ENCODE measurements at regions not wholly inside any gene's neighbourhood (a gene's known extent, or its start where the extent isn't known, plus 50 kb on each side); places are given as distances from the start of the nearest gene placed in this dataset.

DNA sequence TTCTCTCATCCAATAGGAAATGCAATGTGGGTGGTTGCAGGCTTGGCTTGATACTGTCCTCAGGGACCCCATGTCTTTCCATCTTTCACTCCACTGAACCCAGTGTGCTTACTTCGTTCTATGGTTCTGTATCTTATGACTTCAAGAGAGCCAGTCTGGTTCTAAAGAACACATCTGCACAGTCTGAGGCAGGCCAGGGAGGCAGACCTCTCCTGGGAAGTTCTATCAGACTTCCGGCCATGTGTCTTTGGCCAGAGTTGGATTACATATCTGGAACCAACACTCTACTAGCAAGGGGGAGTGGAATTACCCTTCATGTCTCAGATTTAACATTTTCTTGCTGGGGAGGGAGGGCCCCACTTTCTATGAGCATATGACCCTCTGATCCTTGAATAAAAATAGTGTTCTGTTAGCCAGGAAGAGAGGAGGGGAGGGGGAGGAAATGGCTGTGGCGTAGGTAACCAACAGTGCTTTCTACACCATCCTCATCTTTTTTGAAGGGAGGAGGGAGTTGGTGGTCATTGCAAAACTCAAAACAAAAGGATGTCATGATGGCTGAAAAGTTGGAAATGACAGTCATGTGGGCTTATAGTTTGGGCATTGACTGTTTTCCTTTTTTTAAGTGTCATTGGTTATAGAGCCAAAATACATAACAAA lies 370.2 kb downstream of the GATA3 start:
- no peaks in the 10 kb centered on the region for H3K9me3 ChIP-seq
- H3K27me3 ChIP-seq (replicated peaks; ENCODE audit: insufficient read depth) = no peaks in the 10 kb centered on the region
- no peaks in the 10 kb centered on the region for H3K4me1 ChIP-seq (replicated peaks)
- intact Hi-C loops (cut with DNase I) = no loop called here
- DNase-seq (ENCODE audit: low spot score) = no peak
- no peak overlapping the region for H3K27ac ChIP-seq
- no peaks in the 10 kb centered on the region for H3K36me3 ChIP-seq
- H3K4me3 ChIP-seq = no peak overlapping the region
- WGBS = 96% methylated on average over 3 of the region's 3 CpGs
- TF ChIP-seq, protein P1, sequence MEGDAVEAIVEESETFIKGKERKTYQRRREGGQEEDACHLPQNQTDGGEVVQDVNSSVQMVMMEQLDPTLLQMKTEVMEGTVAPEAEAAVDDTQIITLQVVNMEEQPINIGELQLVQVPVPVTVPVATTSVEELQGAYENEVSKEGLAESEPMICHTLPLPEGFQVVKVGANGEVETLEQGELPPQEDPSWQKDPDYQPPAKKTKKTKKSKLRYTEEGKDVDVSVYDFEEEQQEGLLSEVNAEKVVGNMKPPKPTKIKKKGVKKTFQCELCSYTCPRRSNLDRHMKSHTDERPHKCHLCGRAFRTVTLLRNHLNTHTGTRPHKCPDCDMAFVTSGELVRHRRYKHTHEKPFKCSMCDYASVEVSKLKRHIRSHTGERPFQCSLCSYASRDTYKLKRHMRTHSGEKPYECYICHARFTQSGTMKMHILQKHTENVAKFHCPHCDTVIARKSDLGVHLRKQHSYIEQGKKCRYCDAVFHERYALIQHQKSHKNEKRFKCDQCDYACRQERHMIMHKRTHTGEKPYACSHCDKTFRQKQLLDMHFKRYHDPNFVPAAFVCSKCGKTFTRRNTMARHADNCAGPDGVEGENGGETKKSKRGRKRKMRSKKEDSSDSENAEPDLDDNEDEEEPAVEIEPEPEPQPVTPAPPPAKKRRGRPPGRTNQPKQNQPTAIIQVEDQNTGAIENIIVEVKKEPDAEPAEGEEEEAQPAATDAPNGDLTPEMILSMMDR (IDR thresholded peaks at IDR 0.05) = no peak
- TF ChIP-seq POLR2AphosphoS5 (IDR thresholded peaks at IDR 0.05) (no peak), POLR2A (IDR thresholded peaks at IDR 0.05) (no peak)

DNA sequence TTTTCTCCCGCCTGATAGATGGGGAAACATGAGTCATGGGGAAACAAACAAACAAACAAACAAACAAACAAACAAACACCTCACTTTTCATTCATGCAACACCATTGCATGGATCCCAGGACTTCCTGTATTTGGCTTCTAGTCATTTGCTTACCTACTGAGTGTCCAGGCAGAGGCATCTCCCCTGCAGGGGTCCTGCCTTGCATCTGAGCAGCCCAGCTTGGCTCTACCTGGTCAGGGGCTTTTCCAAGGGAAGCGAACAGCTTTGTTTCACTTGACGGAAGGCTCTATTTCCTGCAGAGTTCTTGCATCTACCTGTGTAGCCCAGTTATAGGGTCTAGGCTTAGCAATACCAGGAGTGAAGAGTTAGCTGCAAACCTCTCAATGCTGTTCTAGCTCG lies 374.2 kb downstream of the GATA3 start:
- TF ChIP-seq POLR2AphosphoS5 (IDR thresholded peaks at IDR 0.05) = no peak
- TF ChIP-seq, protein P1 (IDR thresholded peaks at IDR 0.05) = no peak
- no peak for TF ChIP-seq POLR2A (IDR thresholded peaks at IDR 0.05)
- intact Hi-C loops (cut with DNase I) = no loop called here
- H3K27me3 ChIP-seq (replicated peaks; ENCODE audit: insufficient read depth) = no peaks in the 10 kb centered on the region
- no peaks in the 10 kb centered on the region for H3K4me1 ChIP-seq (replicated peaks)
- 80% methylated on average over 4 of the region's 4 CpGs for WGBS
- no peak overlapping the region for H3K4me3 ChIP-seq
- H3K27ac ChIP-seq = no peak overlapping the region
- DNase-seq (ENCODE audit: low spot score) = no peak
- H3K9me3 ChIP-seq = no peaks in the 10 kb centered on the region
- no peaks in the 10 kb centered on the region for H3K36me3 ChIP-seq

DNA sequence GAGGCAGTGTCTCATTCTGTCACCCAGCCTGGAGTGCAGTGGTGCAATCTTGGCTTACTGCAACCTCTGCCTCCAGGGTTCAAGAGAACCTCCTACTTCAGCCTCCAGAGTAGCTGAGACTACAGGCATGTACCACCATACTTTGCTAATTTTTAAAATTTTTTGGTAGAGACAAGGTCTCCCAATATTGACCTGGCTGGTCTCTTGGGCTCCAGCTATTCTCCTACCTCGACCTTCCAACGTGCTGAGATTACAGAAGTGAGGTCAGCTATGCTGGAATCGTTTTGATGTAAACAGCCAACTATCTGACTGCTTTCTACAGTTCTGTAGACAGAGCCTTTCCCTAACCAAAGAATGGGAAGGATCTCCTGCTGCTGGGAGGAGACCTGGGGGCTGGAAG lies 375.8 kb downstream of the GATA3 start:
- WGBS = 85% methylated on average over 3 of the region's 3 CpGs
- no peak for DNase-seq (ENCODE audit: low spot score)
- no peaks in the 10 kb centered on the region for H3K9me3 ChIP-seq
- TF ChIP-seq POLR2A (IDR thresholded peaks at IDR 0.05) = no peak
- TF ChIP-seq, protein P1 (IDR thresholded peaks at IDR 0.05) = no peak
- TF ChIP-seq POLR2AphosphoS5 (IDR thresholded peaks at IDR 0.05) = no peak
- no peaks in the 10 kb centered on the region for H3K4me1 ChIP-seq (replicated peaks)
- intact Hi-C loops (cut with DNase I) = no loop called here
- H3K4me3 ChIP-seq = no peak overlapping the region
- H3K27ac ChIP-seq = no peak overlapping the region
- H3K27me3 ChIP-seq (replicated peaks; ENCODE audit: insufficient read depth) = no peaks in the 10 kb centered on the region
- no peaks in the 10 kb centered on the region for H3K36me3 ChIP-seq

DNA sequence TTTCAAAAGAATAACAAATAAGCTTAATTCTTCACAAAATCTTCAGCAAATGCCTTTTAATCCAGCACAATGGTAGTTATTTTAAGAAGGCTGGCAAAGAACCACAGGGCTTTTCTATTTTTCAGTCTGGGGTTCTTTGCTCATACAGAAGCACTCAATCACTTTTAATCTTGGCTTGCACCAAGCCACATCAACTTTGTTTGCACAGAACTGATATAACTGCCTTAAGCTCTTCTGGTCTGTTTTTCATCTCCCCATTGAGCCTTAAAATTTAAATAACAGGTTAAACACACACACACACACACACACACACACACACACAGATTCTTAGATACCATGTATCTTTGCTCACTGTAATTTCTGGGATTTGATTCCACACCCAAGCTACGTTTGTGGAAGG lies 377.0 kb downstream of the GATA3 start:
- intact Hi-C loops (cut with DNase I) = no loop called here
- TF ChIP-seq, protein P1 (IDR thresholded peaks at IDR 0.05) = no peak
- TF ChIP-seq POLR2AphosphoS5 (IDR thresholded peaks at IDR 0.05) (no peak), POLR2A (IDR thresholded peaks at IDR 0.05) (no peak)
- WGBS = 35% methylated on average over 1 of the region's 1 CpG
- Histone ChIP-seq H3K9me3 (no peaks in the 10 kb centered on the region), H3K27me3 (replicated peaks; ENCODE audit: insufficient read depth) (no peaks in the 10 kb centered on the region), H3K4me3 (no peak overlapping the region), H3K4me1 (replicated peaks) (no peaks in the 10 kb centered on the region), H3K27ac (no peak overlapping the region), H3K36me3 (no peaks in the 10 kb centered on the region)
- DNase-seq (ENCODE audit: low spot score) = no peak
